ENCODE measurements at regions not wholly inside any gene's neighbourhood (a gene's known extent, or its start where the extent isn't known, plus 50 kb on each side); places are given as distances from the start of the nearest gene placed in this dataset.

DNA sequence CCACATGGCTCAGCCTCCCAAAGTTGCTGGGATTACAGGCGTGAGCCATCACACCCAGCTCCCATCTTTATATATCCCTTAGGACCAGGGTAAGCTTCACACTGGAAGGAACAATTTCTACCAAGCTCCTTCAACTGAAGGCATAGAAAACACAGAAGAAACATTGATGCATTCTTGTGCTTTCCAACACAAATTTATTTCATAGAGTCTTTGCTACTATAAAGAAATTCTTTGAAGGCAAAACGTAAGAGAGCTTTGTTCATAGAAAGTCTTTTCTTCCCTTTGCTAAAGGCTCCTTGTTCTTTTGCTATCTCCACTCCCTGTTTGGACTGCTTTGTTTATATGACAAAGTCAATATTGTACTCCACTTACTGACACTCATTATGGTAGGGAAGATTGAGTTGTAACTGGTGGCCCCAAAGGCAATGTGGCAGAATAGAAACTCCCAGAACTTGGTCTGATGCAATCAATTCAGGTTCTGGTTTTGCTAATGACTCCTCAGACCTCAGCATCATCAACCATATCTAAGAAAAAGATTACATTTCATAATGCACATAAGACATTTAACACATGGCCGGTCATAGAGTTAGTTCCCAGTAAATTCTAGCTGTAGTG lies 97.4 kb upstream of the CLINT1 start:
- no peak overlapping the region for H3K4me3 Mint-ChIP-seq (ENCODE audit: unreplicated experiment)

DNA sequence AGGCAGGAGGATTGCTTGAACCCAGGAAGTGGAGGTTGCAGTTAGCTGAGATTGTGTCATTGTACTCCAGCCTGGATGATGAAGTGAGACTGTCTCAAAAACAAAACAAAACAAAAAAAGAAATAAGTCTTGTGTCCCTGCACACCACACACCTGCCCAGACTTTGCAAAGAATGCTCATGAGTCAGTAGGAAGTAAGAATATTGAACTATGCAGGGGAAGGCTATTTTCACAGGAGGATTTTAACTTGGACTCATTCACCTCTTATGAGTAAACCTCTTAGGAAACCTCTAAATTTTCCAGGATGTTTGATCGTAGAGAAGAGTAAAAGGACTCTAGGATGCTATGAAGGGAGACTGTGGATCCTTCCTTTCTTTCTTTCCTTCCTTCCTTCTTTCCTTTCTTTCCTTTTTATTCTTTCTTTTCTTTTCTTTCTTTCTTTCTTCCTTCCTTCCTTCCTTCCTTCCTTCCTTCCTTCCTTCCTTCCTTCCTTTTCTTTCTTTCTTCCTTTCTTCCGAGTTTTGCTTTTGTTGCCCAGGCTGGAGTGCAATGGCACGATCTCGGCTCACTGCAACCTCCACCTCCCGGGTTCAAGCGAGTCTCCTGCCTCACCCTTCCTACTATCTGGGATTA lies 96.7 kb upstream of the CLINT1 start:
- peaks cover 41% of the 10 kb centered on the region for H3K4me1 Mint-ChIP-seq (ENCODE audit: low read depth)
- peaks cover 4% of the 10 kb centered on the region for H3K9me3 Mint-ChIP-seq (ENCODE audit: low read depth)
- H3K4me3 Mint-ChIP-seq (ENCODE audit: unreplicated experiment): no peak overlapping the region
- H3K36me3 Mint-ChIP-seq (ENCODE audit: low read depth): no peaks in the 10 kb centered on the region
- peak overlapping the region; percentile 77 for H3K27ac Mint-ChIP-seq (ENCODE audit: unreplicated experiment)
- TF ChIP-seq, protein P1, sequence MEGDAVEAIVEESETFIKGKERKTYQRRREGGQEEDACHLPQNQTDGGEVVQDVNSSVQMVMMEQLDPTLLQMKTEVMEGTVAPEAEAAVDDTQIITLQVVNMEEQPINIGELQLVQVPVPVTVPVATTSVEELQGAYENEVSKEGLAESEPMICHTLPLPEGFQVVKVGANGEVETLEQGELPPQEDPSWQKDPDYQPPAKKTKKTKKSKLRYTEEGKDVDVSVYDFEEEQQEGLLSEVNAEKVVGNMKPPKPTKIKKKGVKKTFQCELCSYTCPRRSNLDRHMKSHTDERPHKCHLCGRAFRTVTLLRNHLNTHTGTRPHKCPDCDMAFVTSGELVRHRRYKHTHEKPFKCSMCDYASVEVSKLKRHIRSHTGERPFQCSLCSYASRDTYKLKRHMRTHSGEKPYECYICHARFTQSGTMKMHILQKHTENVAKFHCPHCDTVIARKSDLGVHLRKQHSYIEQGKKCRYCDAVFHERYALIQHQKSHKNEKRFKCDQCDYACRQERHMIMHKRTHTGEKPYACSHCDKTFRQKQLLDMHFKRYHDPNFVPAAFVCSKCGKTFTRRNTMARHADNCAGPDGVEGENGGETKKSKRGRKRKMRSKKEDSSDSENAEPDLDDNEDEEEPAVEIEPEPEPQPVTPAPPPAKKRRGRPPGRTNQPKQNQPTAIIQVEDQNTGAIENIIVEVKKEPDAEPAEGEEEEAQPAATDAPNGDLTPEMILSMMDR (IDR thresholded peaks at IDR 0.05): no peak
- DNase-seq (ENCODE audit: low spot score): no peak
- no peaks in the 10 kb centered on the region for H3K27me3 Mint-ChIP-seq (ENCODE audit: low read depth)

More for the DNA sequence above, 97.4 kb upstream of the CLINT1 start:
- Mint-ChIP-seq H3K4me1 (ENCODE audit: low read depth) (peaks cover 41% of the 10 kb centered on the region), H3K36me3 (ENCODE audit: low read depth) (no peaks in the 10 kb centered on the region), H3K27ac (ENCODE audit: unreplicated experiment) (no peak overlapping the region), H3K27me3 (ENCODE audit: low read depth) (no peaks in the 10 kb centered on the region), H3K9me3 (ENCODE audit: low read depth) (peaks cover 4% of the 10 kb centered on the region)
- TF ChIP-seq, protein P1 (IDR thresholded peaks at IDR 0.05): no peak
- DNase-seq (ENCODE audit: low spot score): no peak

DNA sequence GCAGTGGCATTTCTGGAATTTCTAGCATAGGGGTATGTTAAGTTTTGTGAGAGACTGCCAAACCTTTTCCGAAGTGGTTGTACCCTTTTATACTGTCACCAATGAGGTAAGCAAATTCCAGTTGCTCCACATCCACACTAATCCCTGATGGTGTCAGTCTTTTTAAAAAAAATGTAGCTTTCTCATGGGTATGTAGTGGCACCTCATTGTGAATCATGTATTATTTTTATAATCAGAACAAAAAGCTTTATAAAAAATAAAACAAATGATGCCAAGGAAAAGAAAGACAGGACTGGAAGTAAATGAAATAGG lies 93.4 kb upstream of the CLINT1 start:
- Mint-ChIP-seq H3K27me3 (ENCODE audit: low read depth) (no peaks in the 10 kb centered on the region), H3K4me3 (ENCODE audit: unreplicated experiment) (no peak overlapping the region), H3K27ac (ENCODE audit: unreplicated experiment) (peak overlapping the region; percentile 63), H3K9me3 (ENCODE audit: low read depth) (peaks cover 4% of the 10 kb centered on the region), H3K4me1 (ENCODE audit: low read depth) (peaks cover 59% of the 10 kb centered on the region), H3K36me3 (ENCODE audit: low read depth) (no peaks in the 10 kb centered on the region)
- TF ChIP-seq, protein P1 (IDR thresholded peaks at IDR 0.05): no peak
- DNase-seq (ENCODE audit: low spot score): no peak

DNA sequence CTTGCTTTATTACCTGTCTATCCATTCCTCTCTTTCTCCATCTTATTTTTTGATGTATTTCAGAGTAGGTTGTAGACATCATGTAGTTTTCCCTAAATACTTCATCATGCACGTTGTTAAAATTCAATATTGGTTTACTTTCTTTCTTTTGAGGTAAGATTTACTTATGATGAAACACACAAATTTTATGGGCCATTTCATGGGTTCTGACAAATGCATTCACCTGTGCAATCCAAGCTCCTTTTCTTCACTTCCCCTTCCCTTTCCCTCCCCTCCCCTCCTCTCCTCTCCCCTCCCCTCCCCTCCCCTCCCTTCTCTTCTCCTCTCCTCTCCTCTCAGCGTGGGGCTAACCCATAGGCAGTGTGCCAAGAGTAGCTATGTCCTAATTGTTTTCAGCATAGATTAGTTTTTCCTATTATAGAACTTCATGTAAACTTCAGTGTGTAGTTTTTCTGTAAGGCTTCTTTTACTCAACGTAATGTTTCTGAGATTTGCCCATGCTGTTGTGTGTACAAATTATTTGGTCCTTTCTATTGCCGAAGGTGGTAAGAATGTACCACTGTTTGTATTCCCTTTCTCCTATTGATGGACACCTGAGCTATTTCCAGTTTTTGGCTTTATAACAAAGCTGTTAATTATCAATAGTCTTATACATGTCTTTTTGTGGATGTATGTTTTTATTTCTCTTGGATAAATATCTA lies 92.9 kb upstream of the CLINT1 start:
- H3K27ac Mint-ChIP-seq (ENCODE audit: unreplicated experiment): peak overlapping the region; percentile 63
- no peaks in the 10 kb centered on the region for H3K36me3 Mint-ChIP-seq (ENCODE audit: low read depth)
- no peak overlapping the region for H3K4me3 Mint-ChIP-seq (ENCODE audit: unreplicated experiment)
- H3K9me3 Mint-ChIP-seq (ENCODE audit: low read depth): peaks cover 4% of the 10 kb centered on the region
- no peaks in the 10 kb centered on the region for H3K27me3 Mint-ChIP-seq (ENCODE audit: low read depth)
- TF ChIP-seq, protein P1 (IDR thresholded peaks at IDR 0.05): no peak
- no peak for DNase-seq (ENCODE audit: low spot score)
- peaks cover 58% of the 10 kb centered on the region for H3K4me1 Mint-ChIP-seq (ENCODE audit: low read depth)

DNA sequence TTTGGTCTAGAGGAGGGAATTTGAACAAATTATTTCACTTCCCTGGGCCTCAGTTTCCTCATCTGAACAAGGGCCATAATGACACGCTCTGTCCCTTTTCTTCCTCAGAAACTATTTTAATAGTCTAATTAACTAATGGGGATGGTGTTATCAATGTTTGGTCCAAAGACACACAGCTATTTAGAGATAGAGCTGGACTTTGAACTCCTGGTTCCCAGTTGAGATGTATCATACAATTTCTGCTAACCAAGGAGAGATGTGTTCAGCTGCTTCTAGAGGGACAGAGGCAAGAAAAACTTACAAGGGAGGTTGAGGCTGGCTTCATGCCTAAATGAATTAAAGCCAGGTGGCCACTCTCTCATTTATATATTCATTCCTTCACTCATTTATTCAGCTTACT lies 90.6 kb upstream of the CLINT1 start:
- no peaks in the 10 kb centered on the region for H3K27me3 Mint-ChIP-seq (ENCODE audit: low read depth)
- H3K27ac Mint-ChIP-seq (ENCODE audit: unreplicated experiment): peak overlapping the region; percentile 81
- H3K4me3 Mint-ChIP-seq (ENCODE audit: unreplicated experiment): no peak overlapping the region

More for the DNA sequence above, 90.6 kb upstream of the CLINT1 start:
- Mint-ChIP-seq H3K36me3 (ENCODE audit: low read depth) (no peaks in the 10 kb centered on the region), H3K9me3 (ENCODE audit: low read depth) (peaks cover 4% of the 10 kb centered on the region), H3K4me1 (ENCODE audit: low read depth) (peaks cover 45% of the 10 kb centered on the region)
- TF ChIP-seq, protein P1 (IDR thresholded peaks at IDR 0.05): no peak
- no peak for DNase-seq (ENCODE audit: low spot score)
